ENCODE measurements at regions not wholly inside any gene's neighbourhood (a gene's known extent, or its start where the extent isn't known, plus 50 kb on each side); places are given as distances from the start of the nearest gene placed in this dataset.

GRCh38 chr11:115005663-115006062 is 327.3 kb downstream of the NXPE2 start:
- TF ChIP-seq CTCF (IDR thresholded peaks at IDR 0.05) (no peak), POLR2AphosphoS5 (IDR thresholded peaks at IDR 0.05) (no peak), POLR2A (IDR thresholded peaks at IDR 0.05) (no peak)
- Histone ChIP-seq H3K9me3 (no peaks in the 10 kb centered on the region), H3K27ac (no peak overlapping the region), H3K36me3 (no peaks in the 10 kb centered on the region), H3K4me1 (no peaks in the 10 kb centered on the region), H3K4me3 (no peak overlapping the region), H3K27me3 (no peaks in the 10 kb centered on the region)
- DNase-seq (ENCODE audit: low spot score in 2 of 2), result no peak
- intact Hi-C loops (cut with DNase I; ENCODE audit: low total_unique reads), result no loop called here

GRCh38 chr11:115007851-115008250 is 329.5 kb downstream of the NXPE2 start:
- no peak for DNase-seq (ENCODE audit: low spot score in 2 of 2)
- Histone ChIP-seq H3K36me3 (no peaks in the 10 kb centered on the region), H3K9me3 (no peaks in the 10 kb centered on the region), H3K4me1 (no peaks in the 10 kb centered on the region), H3K27ac (no peak overlapping the region), H3K27me3 (no peaks in the 10 kb centered on the region), H3K4me3 (no peak overlapping the region)
- no peak for TF ChIP-seq POLR2AphosphoS5 (IDR thresholded peaks at IDR 0.05)
- no peak for TF ChIP-seq POLR2A (IDR thresholded peaks at IDR 0.05)
- no peak for TF ChIP-seq CTCF (IDR thresholded peaks at IDR 0.05)
- intact Hi-C loops (cut with DNase I; ENCODE audit: low total_unique reads), result no loop called here

- Histone ChIP-seq H3K9me3 (peaks cover 0 to 4% of the 10 kb centered on the region in 2 donors), H3K4me3 (no peak overlapping the region), H3K27me3 (no peaks in the 10 kb centered on the region), H3K27ac (no peak overlapping the region), H3K4me1 (no peaks in the 10 kb centered on the region), H3K36me3 (no peaks in the 10 kb centered on the region)
- no peak for DNase-seq (ENCODE audit: low spot score in 2 of 2)
- intact Hi-C loops (cut with DNase I; ENCODE audit: low total_unique reads), result no loop called here
- TF ChIP-seq POLR2A (IDR thresholded peaks at IDR 0.05) (no peak), POLR2AphosphoS5 (IDR thresholded peaks at IDR 0.05) (no peak), CTCF (IDR thresholded peaks at IDR 0.05) (no peak)
Measured at GRCh38 chr11:115008799-115009198, 330.5 kb downstream of the NXPE2 start.

GRCh38 chr11:115017529-115017928 is 339.2 kb downstream of the NXPE2 start:
- peaks cover 5 to 21% of the 10 kb centered on the region in 2 donors for H3K9me3 ChIP-seq
- no peak for TF ChIP-seq CTCF (IDR thresholded peaks at IDR 0.05)
- TF ChIP-seq POLR2A (IDR thresholded peaks at IDR 0.05), result no peak
- TF ChIP-seq POLR2AphosphoS5 (IDR thresholded peaks at IDR 0.05), result no peak
- H3K36me3 ChIP-seq, result no peaks in the 10 kb centered on the region
- H3K27ac ChIP-seq, result no peak overlapping the region
- no peaks in the 10 kb centered on the region for H3K27me3 ChIP-seq
- no peak overlapping the region for H3K4me3 ChIP-seq
- DNase-seq (ENCODE audit: low spot score in 2 of 2), result no peak
- no peaks in the 10 kb centered on the region for H3K4me1 ChIP-seq
- intact Hi-C loops (cut with DNase I; ENCODE audit: low total_unique reads), result no loop called here

- Histone ChIP-seq H3K27ac (no peak overlapping the region), H3K27me3 (no peaks in the 10 kb centered on the region), H3K36me3 (no peaks in the 10 kb centered on the region), H3K4me1 (no peaks in the 10 kb centered on the region), H3K9me3 (no peaks in the 10 kb centered on the region), H3K4me3 (no peak overlapping the region)
- intact Hi-C loops (cut with DNase I; ENCODE audit: low total_unique reads), result no loop called here
- no peak for DNase-seq (ENCODE audit: low spot score in 2 of 2)
- TF ChIP-seq POLR2AphosphoS5 (IDR thresholded peaks at IDR 0.05), result no peak
- no peak for TF ChIP-seq CTCF (IDR thresholded peaks at IDR 0.05)
- no peak for TF ChIP-seq POLR2A (IDR thresholded peaks at IDR 0.05)
Measured at GRCh38 chr11:115030166-115030565, 351.8 kb downstream of the NXPE2 start.

Measured in breast epithelium (tissue), 4 donors.